Panc1 (cell line): ENCODE measurements at regions not wholly inside any gene's neighbourhood (a gene's known extent, or its start where the extent isn't known, plus 50 kb on each side); places are given as distances from the start of the nearest gene placed in this dataset.

Experiments used
- ATAC-seq: fragments of 200-7000 bp; cut with Tn5 transposase; 2 replicates; pipeline ENCODE4 v1.9.1; 2020; ENCODE audit warnings: mild to moderate bottlenecking, moderate library complexity
- BruUV-seq: library from RNA; stranded (reverse); fragments of 400-500 nt; replicated peaks from 2 replicates; lab custom pipeline; 2021; lab: Mats Ljungman, UMichigan
- CTCF ChIA-PET: fragments of 300-600 bp; sonication (Branson Sonifier 250); formaldehyde crosslinking; loops from one replicate; lab custom pipeline; 2022; ENCODE audit warnings: antibody characterized with exemption; lab: Charles Lee
- POLR2A ChIA-PET: fragments of 300-600 bp; sonication (Branson Sonifier 250); formaldehyde crosslinking; loops from one replicate; lab custom pipeline; 2022; ENCODE audit warnings: antibody characterized with exemption; lab: Charles Lee
- DNase-seq: peaks from one replicate; pipeline ENCODE4 v3.0.0-alpha.2; 2010; ENCODE audit warnings: low read depth, low spot score
- H3K27ac ChIP-seq: 2 replicates; pipeline ENCODE4 v1.5.1; 2011; ENCODE audit warnings: mild to moderate bottlenecking, low read length, inconsistent platforms
- H3K27me3 ChIP-seq: fragments of 200-500 bp; sonication (Bioruptor generic); 2 replicates; pipeline ENCODE4 v1.6.0; 2014; ENCODE audit warnings: low read length, inconsistent platforms; ENCODE audit not compliant: control insufficient read depth, insufficient read depth
- H3K36me3 ChIP-seq: fragments of 200-500 bp; sonication (Bioruptor generic); 2 replicates; pipeline ENCODE4 v1.5.1; 2014; ENCODE audit warnings: inconsistent platforms, mild to moderate bottlenecking, low read length, moderate library complexity; ENCODE audit not compliant: control insufficient read depth, insufficient read depth
- H3K4me1 ChIP-seq: 2 replicates; pipeline ENCODE4 v1.5.1; 2011; ENCODE audit warnings: inconsistent platforms, mild to moderate bottlenecking, low read length, moderate library complexity; ENCODE audit not compliant: control insufficient read depth, insufficient read depth
- H3K4me3 ChIP-seq, 2 experiments: 2 replicates each; pipeline ENCODE4 v1.5.1; 2011 to 2012; ENCODE audit warnings: low read depth in 2 of 2, low read length in 2 of 2, mild to moderate bottlenecking in 2 of 2, inconsistent platforms in 1 of 2, moderate library complexity in 1 of 2
- H3K9me3 ChIP-seq: fragments of 200-500 bp; sonication (Bioruptor generic); 2 replicates; pipeline ENCODE4 v1.5.1; 2014; ENCODE audit warnings: low read depth, mild to moderate bottlenecking, inconsistent platforms, low read length, moderate library complexity; ENCODE audit not compliant: control insufficient read depth, insufficient read depth
- CTCF ChIP-seq: fragments of 450-650 bp; IDR thresholded peaks from 2 replicates; pipeline ENCODE4 v1.5.1; 2017; ENCODE audit warnings: mild to moderate bottlenecking
- POLR2AphosphoS5 ChIP-seq: IDR thresholded peaks from 2 replicates; pipeline ENCODE4 v1.6.1; 2012; ENCODE audit warnings: mild to moderate bottlenecking, low read depth, low read length, moderate library complexity
- REST ChIP-seq, 2 experiments: IDR thresholded peaks; 2 replicates each; pipeline ENCODE4 v1.6.1; 2011 to 2012; ENCODE audit warnings: low read depth in 2 of 2, control low read depth in 1 of 2, low read length in 1 of 2, mild to moderate bottlenecking in 1 of 2, moderate library complexity in 1 of 2; ENCODE audit not compliant: insufficient read depth in 1 of 2
- SIN3A ChIP-seq: IDR thresholded peaks from 2 replicates; pipeline ENCODE4 v1.6.1; 2012; ENCODE audit warnings: low read depth, mild to moderate bottlenecking, low read length, moderate library complexity, borderline replicate concordance; ENCODE audit not compliant: insufficient read depth
- TCF7L2 ChIP-seq: IDR thresholded peaks from 2 replicates; pipeline ENCODE4 v1.6.1; 2011; ENCODE audit warnings: mild to moderate bottlenecking, low read depth, low read length, inconsistent platforms
- in situ Hi-C: cut with HindIII; loops from 2 replicates; pipeline ENCODE4 v1.10.0; 2016; ENCODE audit warnings: low sequenced_read_pairs, low pct_unique_long_range_greater_than_20kb
- intact Hi-C: fragments of 100-400 bp; cut with micrococcal nuclease; formaldehyde crosslinking; loops from one replicate; pipeline ENCODE4 v1.10.0; 2022; ENCODE audit not compliant: unreplicated experiment

- Histone ChIP-seq H3K4me3 (no peak overlapping the region), H3K9me3 (no peaks in the 10 kb centered on the region), H3K27ac (no peak overlapping the region), H3K4me1 (no peaks in the 10 kb centered on the region), H3K36me3 (no peaks in the 10 kb centered on the region), H3K27me3 (no peaks in the 10 kb centered on the region; the same call in 1 of the 2 replicates)
- TF ChIP-seq TCF7L2 (no peak), POLR2AphosphoS5 (no peak), REST (IDR thresholded peaks at IDR 0.05; ENCODE audit: insufficient read depth in 1 of 2, low read depth in 2 of 2, low read length in 1 of 2) (no peak), CTCF (no peak), SIN3A (no peak)
- in situ Hi-C loops: no loop called here
- ChIA-PET CTCF (no interaction called here), POLR2A (interaction anchor here (0.6 kb wide), 1 partner anchor 234 kb away, joined by 3 read pairs; no protein-coding TSS in a partner anchor)
- DNase-seq: no peak
- BruUV-seq: no TSS peak
- intact Hi-C loops: no loop called here
- ATAC-seq: no peak
These were observed 331.5 kb upstream of the MAP3K7 start for GRCh38 chr6:90918361-90918760.

- ChIA-PET POLR2A (no interaction called here), CTCF (no interaction called here)
- Histone ChIP-seq H3K4me3 (no peak overlapping the region), H3K27ac (no peak overlapping the region), H3K9me3 (no peaks in the 10 kb centered on the region), H3K36me3 (no peaks in the 10 kb centered on the region), H3K27me3 (no peaks in the 10 kb centered on the region; the same call in 1 of the 2 replicates), H3K4me1 (no peaks in the 10 kb centered on the region)
- DNase-seq (no peak), ATAC-seq (no peak)
- no TSS peak for BruUV-seq
- intact Hi-C loops: no loop called here
- in situ Hi-C loops: no loop called here
- TF ChIP-seq CTCF (no peak), REST (IDR thresholded peaks at IDR 0.05; ENCODE audit: insufficient read depth in 1 of 2, low read depth in 2 of 2, low read length in 1 of 2) (no peak), TCF7L2 (no peak), SIN3A (no peak), POLR2AphosphoS5 (no peak)
These were observed 330.5 kb upstream of the MAP3K7 start for GRCh38 chr6:90917376-90917775.
